Liver (tissue), 8 donors: ENCODE measurements at regions not wholly inside any gene's neighbourhood (a gene's known extent, or its start where the extent isn't known, plus 50 kb on each side); places are given as distances from the start of the nearest gene placed in this dataset.

Experiments used
- DNase-seq: peaks from one replicate; pipeline ENCODE4 v3.0.0-alpha.2; 2017; ENCODE audit warnings: low spot score
- H3K27ac ChIP-seq, 2 donors: one replicate each; pipeline ENCODE4 v1.7.0; 2013; ENCODE audit warnings: inconsistent platforms in 2 of 2, low read length in 2 of 2, control low read depth in 1 of 2, low read depth in 1 of 2, mild to moderate bottlenecking in 1 of 2
- H3K27me3 ChIP-seq, 4 donors: one replicate each; pipeline versions ENCODE4 v1.6.1 to v1.7.0; 2013; ENCODE audit warnings: low read length in 3 of 4, inconsistent platforms in 1 of 4, mild to moderate bottlenecking in 1 of 4, moderate library complexity in 1 of 4; ENCODE audit not compliant: control insufficient read depth in 4 of 4, insufficient read depth in 4 of 4
- H3K36me3 ChIP-seq, 4 donors: one replicate each; pipeline versions ENCODE4 v1.6.1 to v1.7.0; 2013; ENCODE audit warnings: low read length in 3 of 4, mild to moderate bottlenecking in 3 of 4, low read depth in 1 of 4, moderate library complexity in 1 of 4; ENCODE audit not compliant: control insufficient read depth in 4 of 4, insufficient read depth in 3 of 4
- H3K4me1 ChIP-seq, 4 donors: one replicate each; pipeline versions ENCODE4 v1.6.1 to v1.7.0; 2013; ENCODE audit warnings: low read length in 3 of 4, mild to moderate bottlenecking in 3 of 4, moderate library complexity in 1 of 4; ENCODE audit not compliant: control insufficient read depth in 4 of 4, insufficient read depth in 4 of 4
- H3K4me3 ChIP-seq, 3 donors: one replicate each; pipeline versions ENCODE4 v1.6.1 to v1.7.0; 2013; ENCODE audit warnings: low read length in 3 of 3, control low read depth in 1 of 3, low read depth in 1 of 3, mild to moderate bottlenecking in 1 of 3
- H3K9ac ChIP-seq, 2 donors: one replicate each; pipeline ENCODE4 v1.7.0; 2013; ENCODE audit warnings: low read length in 2 of 2, mild to moderate bottlenecking in 2 of 2, moderate library complexity in 2 of 2, control low read depth in 1 of 2, low read depth in 1 of 2
- H3K9me3 ChIP-seq, 4 donors: one replicate each; pipeline versions ENCODE4 v1.6.1 to v1.7.0; 2013; ENCODE audit warnings: low read length in 3 of 4; ENCODE audit not compliant: control insufficient read depth in 4 of 4
- FOXA2 ChIP-seq: IDR thresholded peaks from 2 replicates; pipeline ENCODE4 v1.6.1; 2016; ENCODE audit warnings: antibody characterized with exemption
- GABPA ChIP-seq, 2 donors: IDR thresholded peaks in 1 of 2; conservative IDR thresholded peaks in 1 of 2; 2 replicates each; pipeline ENCODE4 v1.6.1; 2016; ENCODE audit warnings: antibody characterized with exemption in 2 of 2, mild to moderate bottlenecking in 1 of 2, moderate library complexity in 1 of 2
- HNF4A ChIP-seq, 2 donors: conservative IDR thresholded peaks; 2 replicates each; pipeline ENCODE4 v1.6.1; 2016; ENCODE audit warnings: antibody characterized with exemption in 2 of 2, mild to moderate bottlenecking in 2 of 2
- HNF4G ChIP-seq: IDR thresholded peaks from 2 replicates; pipeline ENCODE4 v1.6.1; 2016; ENCODE audit warnings: antibody characterized with exemption
- JUND ChIP-seq, 2 donors: IDR thresholded peaks; 2 replicates each; pipeline ENCODE4 v1.6.1; 2016; ENCODE audit warnings: antibody characterized with exemption in 2 of 2
- RAD21 ChIP-seq, 2 donors: IDR thresholded peaks; 2 replicates each; pipeline ENCODE4 v1.6.1; 2016; ENCODE audit warnings: antibody characterized with exemption in 2 of 2, mild to moderate bottlenecking in 2 of 2
- RXRA ChIP-seq, 2 donors: IDR thresholded peaks; 2 replicates each; pipeline ENCODE4 v1.6.1; 2017 to 2018; ENCODE audit warnings: antibody characterized with exemption in 2 of 2, mild to moderate bottlenecking in 1 of 2
- SP1 ChIP-seq: IDR thresholded peaks from 2 replicates; pipeline ENCODE4 v1.6.1; 2018; ENCODE audit warnings: antibody characterized with exemption, mild to moderate bottlenecking
- TAF1 ChIP-seq: conservative IDR thresholded peaks from 2 replicates; pipeline ENCODE4 v1.6.1; 2016; ENCODE audit warnings: antibody characterized with exemption, mild to moderate bottlenecking
- YY1 ChIP-seq: IDR thresholded peaks from 2 replicates; pipeline ENCODE4 v1.6.1; 2016; ENCODE audit warnings: antibody characterized with exemption, mild to moderate bottlenecking
- WGBS: extraction: QIAGEN DNeasy Blood & Tissue Kit; methylation state at CpG from one replicate; pipeline ENCODE4 v1.1.7; 2013; 5-methylcytosine and 5-hydroxymethylcytosine counted together
- TF ChIP-seq, protein P1 (sequence below): IDR thresholded peaks from 2 replicates; pipeline ENCODE4 v1.6.1; 2016; ENCODE audit warnings: antibody characterized with exemption
- TF ChIP-seq, protein P2 (sequence below): fragments of 150-350 bp; IDR thresholded peaks from 2 replicates; pipeline ENCODE4 v1.5.1; 2017; ENCODE audit warnings: improper control_type of control experiment, low read depth, low read length; ENCODE audit not compliant: missing input control
- TF ChIP-seq, protein P3 (sequence below): IDR thresholded peaks from 2 replicates; pipeline ENCODE4 v1.6.1; 2016; ENCODE audit warnings: antibody characterized with exemption, mild to moderate bottlenecking
- TF ChIP-seq, protein P4 (sequence below): IDR thresholded peaks from 2 replicates; pipeline ENCODE4 v1.6.1; 2016; ENCODE audit warnings: antibody characterized with exemption
- donor health status: healthy.
- donor health status: healthy.
- donor health status: healthy.
- donor health status: healthy.
- donor health status: healthy.

DNA sequence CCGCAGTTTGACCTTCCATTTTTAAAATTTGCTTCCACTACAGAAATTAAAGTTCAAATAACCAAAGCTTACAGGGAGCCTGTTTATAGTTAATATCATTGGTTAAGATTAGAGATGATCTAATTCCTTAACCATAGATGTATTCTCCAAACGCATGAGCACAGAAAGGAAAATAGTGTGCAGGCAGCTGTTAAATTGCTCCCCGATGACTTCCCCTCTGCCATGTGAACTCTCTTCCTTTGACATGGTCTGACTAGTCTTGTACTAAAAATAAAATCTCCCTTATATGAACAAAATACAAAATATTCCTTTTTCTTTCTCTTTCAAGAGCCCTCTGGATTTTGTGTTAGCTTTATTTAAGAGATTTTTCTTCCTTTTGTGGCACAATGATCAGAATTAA, 507.6 kb upstream of the AMELY start:
- TF ChIP-seq, protein P1, sequence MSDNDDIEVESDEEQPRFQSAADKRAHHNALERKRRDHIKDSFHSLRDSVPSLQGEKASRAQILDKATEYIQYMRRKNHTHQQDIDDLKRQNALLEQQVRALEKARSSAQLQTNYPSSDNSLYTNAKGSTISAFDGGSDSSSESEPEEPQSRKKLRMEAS: no peak
- no peak for TF ChIP-seq RAD21 (IDR thresholded peaks at IDR 0.05)
- TF ChIP-seq GABPA (IDR thresholded peaks at IDR 0.05 in 1 of 2, conservative IDR thresholded peaks at IDR 0.05 in 1 of 2): no peak
- no peak for TF ChIP-seq JUND (IDR thresholded peaks at IDR 0.05)
- TF ChIP-seq FOXA2: no peak
- no peak for TF ChIP-seq RXRA (IDR thresholded peaks at IDR 0.05)
- TF ChIP-seq, protein P2, sequence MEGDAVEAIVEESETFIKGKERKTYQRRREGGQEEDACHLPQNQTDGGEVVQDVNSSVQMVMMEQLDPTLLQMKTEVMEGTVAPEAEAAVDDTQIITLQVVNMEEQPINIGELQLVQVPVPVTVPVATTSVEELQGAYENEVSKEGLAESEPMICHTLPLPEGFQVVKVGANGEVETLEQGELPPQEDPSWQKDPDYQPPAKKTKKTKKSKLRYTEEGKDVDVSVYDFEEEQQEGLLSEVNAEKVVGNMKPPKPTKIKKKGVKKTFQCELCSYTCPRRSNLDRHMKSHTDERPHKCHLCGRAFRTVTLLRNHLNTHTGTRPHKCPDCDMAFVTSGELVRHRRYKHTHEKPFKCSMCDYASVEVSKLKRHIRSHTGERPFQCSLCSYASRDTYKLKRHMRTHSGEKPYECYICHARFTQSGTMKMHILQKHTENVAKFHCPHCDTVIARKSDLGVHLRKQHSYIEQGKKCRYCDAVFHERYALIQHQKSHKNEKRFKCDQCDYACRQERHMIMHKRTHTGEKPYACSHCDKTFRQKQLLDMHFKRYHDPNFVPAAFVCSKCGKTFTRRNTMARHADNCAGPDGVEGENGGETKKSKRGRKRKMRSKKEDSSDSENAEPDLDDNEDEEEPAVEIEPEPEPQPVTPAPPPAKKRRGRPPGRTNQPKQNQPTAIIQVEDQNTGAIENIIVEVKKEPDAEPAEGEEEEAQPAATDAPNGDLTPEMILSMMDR: no peak
- no peak for TF ChIP-seq SP1
- no peak for TF ChIP-seq YY1
- no peak for TF ChIP-seq HNF4A (conservative IDR thresholded peaks at IDR 0.05)
- TF ChIP-seq, protein P3, sequence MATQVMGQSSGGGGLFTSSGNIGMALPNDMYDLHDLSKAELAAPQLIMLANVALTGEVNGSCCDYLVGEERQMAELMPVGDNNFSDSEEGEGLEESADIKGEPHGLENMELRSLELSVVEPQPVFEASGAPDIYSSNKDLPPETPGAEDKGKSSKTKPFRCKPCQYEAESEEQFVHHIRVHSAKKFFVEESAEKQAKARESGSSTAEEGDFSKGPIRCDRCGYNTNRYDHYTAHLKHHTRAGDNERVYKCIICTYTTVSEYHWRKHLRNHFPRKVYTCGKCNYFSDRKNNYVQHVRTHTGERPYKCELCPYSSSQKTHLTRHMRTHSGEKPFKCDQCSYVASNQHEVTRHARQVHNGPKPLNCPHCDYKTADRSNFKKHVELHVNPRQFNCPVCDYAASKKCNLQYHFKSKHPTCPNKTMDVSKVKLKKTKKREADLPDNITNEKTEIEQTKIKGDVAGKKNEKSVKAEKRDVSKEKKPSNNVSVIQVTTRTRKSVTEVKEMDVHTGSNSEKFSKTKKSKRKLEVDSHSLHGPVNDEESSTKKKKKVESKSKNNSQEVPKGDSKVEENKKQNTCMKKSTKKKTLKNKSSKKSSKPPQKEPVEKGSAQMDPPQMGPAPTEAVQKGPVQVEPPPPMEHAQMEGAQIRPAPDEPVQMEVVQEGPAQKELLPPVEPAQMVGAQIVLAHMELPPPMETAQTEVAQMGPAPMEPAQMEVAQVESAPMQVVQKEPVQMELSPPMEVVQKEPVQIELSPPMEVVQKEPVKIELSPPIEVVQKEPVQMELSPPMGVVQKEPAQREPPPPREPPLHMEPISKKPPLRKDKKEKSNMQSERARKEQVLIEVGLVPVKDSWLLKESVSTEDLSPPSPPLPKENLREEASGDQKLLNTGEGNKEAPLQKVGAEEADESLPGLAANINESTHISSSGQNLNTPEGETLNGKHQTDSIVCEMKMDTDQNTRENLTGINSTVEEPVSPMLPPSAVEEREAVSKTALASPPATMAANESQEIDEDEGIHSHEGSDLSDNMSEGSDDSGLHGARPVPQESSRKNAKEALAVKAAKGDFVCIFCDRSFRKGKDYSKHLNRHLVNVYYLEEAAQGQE: no peak
- TF ChIP-seq TAF1: no peak
- H3K9me3 ChIP-seq: no peaks in the 10 kb centered on the region
- H3K9ac ChIP-seq: no peak overlapping the region
- H3K27ac ChIP-seq: no peak overlapping the region
- 79% methylated on average over 3 of the region's 3 CpGs for WGBS
- no peak for DNase-seq
- H3K36me3 ChIP-seq: no peaks in the 10 kb centered on the region
- H3K4me3 ChIP-seq: no peak overlapping the region
- H3K27me3 ChIP-seq: no peaks in the 10 kb centered on the region
- peaks cover 0 to 2% (median 0%) of the 10 kb centered on the region in 4 donors for H3K4me1 ChIP-seq

DNA sequence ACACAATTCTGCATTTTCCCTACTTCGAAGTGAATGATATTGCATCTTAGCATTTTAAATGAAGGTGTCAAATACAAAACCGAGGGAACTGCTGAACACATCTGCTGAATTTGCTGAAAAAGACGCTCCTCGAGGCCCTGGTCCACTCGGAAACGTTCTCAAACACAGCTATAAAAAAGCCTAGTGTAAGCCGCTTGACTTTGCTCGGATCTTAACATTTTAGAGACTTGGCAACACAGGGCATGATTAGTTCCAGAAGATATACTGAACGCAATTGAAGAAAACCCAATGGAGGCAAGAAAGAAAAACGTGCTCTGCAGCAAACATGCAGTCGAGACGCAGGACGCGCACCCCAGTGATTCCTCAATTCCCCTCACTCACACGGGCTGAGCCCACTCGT, 506.4 kb upstream of the AMELY start:
- Histone ChIP-seq H3K4me1 (peaks cover 0 to 2% (median 0%) of the 10 kb centered on the region in 4 donors), H3K9me3 (no peaks in the 10 kb centered on the region), H3K9ac (no peak overlapping the region), H3K36me3 (no peaks in the 10 kb centered on the region), H3K27me3 (no peaks in the 10 kb centered on the region), H3K27ac (no peak overlapping the region), H3K4me3 (no peak overlapping the region)
- no peak for DNase-seq
- TF ChIP-seq, protein P4, sequence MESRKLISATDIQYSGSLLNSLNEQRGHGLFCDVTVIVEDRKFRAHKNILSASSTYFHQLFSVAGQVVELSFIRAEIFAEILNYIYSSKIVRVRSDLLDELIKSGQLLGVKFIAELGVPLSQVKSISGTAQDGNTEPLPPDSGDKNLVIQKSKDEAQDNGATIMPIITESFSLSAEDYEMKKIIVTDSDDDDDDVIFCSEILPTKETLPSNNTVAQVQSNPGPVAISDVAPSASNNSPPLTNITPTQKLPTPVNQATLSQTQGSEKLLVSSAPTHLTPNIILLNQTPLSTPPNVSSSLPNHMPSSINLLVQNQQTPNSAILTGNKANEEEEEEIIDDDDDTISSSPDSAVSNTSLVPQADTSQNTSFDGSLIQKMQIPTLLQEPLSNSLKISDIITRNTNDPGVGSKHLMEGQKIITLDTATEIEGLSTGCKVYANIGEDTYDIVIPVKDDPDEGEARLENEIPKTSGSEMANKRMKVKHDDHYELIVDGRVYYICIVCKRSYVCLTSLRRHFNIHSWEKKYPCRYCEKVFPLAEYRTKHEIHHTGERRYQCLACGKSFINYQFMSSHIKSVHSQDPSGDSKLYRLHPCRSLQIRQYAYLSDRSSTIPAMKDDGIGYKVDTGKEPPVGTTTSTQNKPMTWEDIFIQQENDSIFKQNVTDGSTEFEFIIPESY: no peak
- TF ChIP-seq, protein P1: no peak
- TF ChIP-seq TAF1 (no peak), HNF4G (no peak), SP1 (no peak), RAD21 (IDR thresholded peaks at IDR 0.05) (no peak), JUND (IDR thresholded peaks at IDR 0.05) (no peak)
- WGBS: 96% methylated on average over 16 of the region's 16 CpGs
